NCI-H1105 treated with DMSO at 0.1 percent for 48 hours (cell line): ENCODE measurements at regions not wholly inside any gene's neighbourhood (a gene's known extent, or its start where the extent isn't known, plus 50 kb on each side); places are given as distances from the start of the nearest gene placed in this dataset.

Experiments
- DNase-seq: peaks from one replicate; lab custom pipeline; 2025; lab: John Stamatoyannopoulos, UW

DNA sequence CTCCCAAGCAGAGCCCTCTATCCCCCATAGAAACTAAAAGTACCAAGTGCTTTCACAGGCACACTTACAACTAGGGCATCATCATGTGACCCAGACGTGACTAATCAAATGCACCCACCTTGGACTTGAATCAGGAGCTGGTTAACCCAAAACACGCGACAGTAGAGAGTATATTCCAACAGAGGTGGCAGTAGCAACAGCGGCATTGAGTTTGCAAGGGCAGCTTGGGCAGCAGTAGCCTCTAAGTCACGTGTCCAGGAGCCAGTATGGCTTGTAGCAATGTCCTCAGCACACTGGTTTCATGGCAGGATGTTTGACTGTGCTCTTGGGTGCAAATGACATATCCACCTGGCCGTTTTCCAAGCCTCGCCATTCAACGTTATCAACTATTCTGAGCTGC, 73.4 kb upstream of the DNAH5 start:
- DNase-seq = no peak

GRCh38 chr5:14016549-14016948, 72.1 kb upstream of the DNAH5 start:
- DNase-seq = no peak

DNA sequence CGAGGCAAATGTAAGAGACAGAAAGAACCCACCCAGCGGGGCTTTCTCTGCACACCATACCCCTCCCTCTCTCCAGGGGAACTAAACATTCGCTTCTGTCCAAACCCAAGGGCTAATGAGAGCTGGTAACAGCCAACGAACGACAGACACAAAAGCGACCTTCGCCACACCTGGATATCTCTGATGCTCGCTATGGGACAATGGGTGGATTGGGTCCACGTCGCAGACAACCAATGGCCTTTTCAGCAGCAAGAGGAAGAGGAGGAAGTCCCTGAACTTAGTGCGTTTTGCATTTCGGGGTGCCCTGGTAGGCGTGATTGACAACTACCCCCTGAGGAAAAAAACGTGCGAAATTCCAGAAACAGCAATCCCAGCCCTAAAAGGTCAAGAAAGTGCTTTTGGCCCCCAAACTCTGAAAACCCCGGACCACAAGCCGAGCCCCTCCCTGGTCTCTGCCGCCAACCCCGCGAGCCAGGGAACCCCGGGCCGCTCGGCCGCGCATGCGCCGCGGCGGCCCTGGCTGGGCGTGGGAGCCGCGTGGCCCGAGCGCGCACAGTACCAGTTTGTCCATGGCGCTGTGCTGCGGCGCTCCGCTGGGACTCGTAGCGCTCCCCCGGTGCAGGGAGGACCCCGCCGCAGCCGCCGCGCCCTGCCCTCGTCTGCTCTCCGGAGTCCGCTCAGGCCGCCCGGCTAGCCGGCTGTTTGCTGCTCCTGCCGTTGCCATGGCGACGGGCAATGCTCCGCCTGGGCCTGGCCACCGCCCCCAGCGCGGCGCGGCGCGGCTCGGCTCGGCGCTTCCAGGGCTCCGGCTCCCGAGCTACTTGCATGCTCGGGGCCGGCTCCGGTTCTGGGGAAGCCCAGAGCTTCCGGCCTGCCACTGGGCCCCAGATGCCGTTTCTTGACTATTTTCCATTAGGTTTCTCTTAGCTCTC, 66.9 kb upstream of the DNAH5 start:
- DNase-seq = peak; percentile 95

DNA sequence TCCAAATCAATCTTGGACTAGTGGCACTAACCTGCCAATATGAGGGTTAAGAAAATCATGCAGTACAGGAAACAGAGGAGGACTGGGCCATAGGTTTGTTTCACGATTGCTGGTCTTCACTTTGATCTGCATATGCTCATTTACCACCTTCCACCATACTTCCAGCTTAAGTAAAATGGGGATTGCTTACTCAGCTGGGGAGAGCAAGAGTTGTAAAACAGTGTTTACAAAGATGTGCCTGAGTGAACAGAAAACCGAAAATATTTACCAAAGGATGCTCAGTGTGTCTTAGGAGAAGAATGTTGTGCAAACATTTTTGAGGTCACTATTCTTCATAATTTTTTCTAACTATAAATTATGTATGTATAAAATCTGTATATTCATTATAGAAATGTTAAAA, 65.1 kb upstream of the DNAH5 start:
- DNase-seq = no peak

DNA sequence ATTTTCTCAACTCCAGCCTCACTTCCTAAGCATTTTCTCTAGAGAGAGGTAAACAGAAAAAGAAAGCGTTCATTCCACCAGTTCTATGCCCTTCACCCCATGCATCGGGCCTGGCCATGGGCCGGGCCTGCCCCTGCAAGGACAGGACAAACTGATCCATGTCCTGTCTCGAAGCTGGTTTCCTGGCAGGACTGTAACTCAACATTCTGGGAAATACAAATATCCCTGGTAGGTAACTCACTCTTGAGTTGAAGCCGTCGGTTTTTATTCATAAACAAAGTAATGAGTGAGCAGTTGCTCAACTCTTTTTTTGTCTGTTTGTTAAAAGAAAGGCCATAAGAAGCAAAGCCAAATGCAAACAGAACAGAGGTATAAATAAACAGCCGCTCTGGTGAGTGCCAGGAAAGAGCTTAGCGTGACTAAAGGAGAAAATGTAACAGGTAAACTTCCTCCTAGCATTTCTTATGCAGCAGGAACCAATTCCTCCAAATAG, 64.4 kb upstream of the DNAH5 start:
- DNase-seq = no peak

DNA sequence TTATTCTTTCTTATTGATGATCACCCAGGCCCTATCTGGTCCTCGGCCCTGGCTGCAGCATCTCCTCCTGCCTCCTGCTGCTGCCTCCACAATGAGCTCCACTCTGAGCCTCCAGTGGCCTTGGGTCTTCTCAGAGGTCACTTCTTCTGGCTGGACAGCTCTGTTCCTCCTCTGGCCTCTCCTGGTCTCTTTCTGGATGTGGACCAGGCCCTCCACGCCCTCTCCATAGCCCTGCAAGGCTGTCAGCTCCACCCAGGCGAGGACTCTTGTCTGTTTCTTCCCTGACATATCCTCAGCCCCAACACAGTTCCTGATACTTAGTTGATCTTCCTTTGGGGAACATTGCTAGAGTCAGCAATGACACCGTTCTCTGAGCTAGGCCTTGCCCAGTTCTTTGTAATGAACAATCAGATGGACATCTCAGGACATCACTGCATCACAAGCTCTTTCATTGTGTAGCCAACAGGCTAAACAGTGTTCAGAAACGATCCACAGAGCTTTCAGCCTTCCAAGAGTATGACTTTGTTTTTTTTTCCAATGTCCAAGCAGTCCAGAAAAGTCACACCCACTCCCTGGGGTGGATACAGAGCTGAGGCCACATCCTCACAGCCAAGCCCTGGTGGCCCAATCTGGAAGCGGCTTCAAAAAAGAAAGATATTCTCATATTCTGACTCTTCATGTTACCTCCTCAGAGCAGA, 62.5 kb upstream of the DNAH5 start:
- DNase-seq = no peak

DNA sequence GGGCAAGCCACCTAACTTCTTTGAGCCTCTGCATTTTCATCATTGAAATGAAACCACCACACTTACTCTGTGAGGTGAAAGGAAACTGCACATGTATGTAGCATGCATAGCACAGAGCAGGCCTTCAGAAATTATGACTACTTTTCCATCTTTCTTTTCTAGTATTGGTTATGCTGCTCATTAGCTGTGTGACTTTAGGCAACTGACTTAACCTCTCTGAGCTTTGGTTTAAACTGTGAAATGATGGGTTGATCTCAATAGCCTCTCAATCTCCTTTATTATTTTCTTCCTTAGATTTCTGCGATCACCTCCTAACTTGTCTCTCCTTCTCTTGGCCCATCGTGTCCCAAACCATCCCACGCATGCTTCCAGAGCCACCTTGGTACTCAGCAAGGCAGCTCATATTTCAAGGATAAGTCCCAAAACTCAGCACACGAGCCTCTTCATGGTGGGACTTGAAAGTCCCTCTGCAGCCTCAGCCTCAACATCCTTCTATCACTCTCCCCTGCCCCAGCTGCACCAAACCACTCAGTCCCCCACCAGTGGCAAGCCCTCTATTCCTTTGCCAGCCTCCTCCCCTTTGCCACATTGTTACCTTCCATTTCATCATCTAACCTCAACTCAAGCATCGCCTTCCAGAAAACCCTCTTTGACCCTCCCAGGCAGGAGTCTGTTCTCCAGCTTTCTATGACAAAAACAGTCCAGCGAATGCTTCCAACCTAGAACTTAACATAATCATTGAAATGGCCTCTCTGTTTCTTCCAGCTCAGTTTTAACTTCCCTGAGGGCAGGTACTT, 60.3 kb upstream of the DNAH5 start:
- DNase-seq = no peak

GRCh38 chr5:14003936-14004335, 59.4 kb upstream of the DNAH5 start:
- DNase-seq = no peak

DNA sequence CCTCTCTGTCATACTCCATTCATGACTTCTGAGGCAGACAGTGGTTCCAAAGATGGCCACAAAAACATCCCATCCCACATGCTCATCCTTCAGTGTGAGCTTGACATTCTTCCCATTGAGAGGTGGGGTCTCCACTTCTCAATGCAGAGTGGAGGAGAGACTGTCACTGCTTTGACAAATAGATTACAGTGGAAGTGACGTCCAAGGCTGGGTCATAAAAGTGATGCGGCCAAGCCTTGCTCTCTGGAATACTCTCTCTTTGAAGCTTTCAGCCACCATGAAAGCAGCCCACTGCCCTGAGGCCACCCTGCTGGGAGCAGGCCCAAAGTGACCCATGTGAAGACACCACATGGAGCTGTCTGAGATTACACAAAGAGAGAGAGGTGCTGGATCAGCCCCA, 59.0 kb upstream of the DNAH5 start:
- DNase-seq = no peak

DNA sequence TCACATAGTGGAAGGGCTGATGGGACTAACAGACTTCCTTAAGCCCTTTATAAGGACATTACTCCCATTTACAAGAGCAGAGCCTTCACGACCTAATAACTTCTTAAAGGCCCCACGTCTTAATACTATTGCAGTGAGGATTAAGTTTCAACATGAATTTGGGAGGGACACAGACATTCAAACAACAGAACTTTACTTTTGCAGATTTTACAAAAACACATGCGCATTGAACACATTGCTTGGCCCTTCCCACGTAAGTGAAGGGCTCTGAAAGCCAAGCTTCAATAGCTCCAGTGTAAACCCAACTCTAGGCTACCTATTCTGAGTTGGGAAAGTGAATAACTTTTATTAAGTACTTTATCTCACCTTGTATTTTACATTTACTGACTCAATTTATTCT, 53.8 kb upstream of the DNAH5 start:
- no peak for DNase-seq

- DNase-seq = no peak
Measured at GRCh38 chr5:13997514-13997913, 53.0 kb upstream of the DNAH5 start.

DNA sequence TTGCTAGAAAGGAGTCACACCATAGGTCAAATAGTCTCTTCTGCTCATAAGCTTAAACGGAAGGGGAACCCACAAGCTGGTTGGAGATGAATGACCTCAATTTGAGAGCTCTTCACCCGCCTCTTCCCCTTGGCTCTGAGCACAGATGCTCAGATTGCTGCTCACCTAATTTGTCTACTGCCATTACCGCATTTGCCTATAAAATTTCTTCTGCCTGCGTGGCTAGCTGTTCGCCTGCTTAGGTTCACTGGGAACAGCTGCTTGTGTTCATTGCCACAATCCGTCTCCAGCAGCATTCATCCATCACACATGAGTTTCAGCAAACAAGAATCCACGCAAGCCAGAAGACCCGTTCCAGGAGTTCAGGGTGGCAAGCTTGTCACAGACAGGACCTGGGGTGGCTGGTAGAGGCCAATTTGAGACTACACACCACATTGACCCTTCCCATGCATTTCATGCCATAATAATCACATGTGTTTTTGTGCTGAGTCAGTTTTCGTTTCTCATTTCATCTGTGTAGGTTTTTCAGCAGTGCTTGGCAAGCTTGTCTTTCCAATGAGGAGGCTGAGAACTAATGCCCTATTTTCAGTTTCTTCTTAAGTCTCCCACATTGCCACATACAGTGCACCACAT, 50.2 kb upstream of the DNAH5 start:
- DNase-seq = no peak
